SK-N-SH treated with all-trans-retinoic acid at 6 μM for 48 hours (cell line): ENCODE measurements at regions not wholly inside any gene's neighbourhood (a gene's known extent, or its start where the extent isn't known, plus 50 kb on each side); places are given as distances from the start of the nearest gene placed in this dataset.

Source experiments
- ARNTL ChIP-seq: fragments of 450-650 bp; formaldehyde crosslinking; IDR thresholded peaks from 2 replicates; pipeline ENCODE4 v1.5.0; 2020; ENCODE audit warnings: low read depth, mild to moderate bottlenecking, moderate library complexity, borderline replicate concordance
- CSDC2 ChIP-seq: fragments of 250-450 bp; sonication (Bioruptor Pico); IDR thresholded peaks from 2 replicates; pipeline ENCODE4 v1.5.0; 2020; ENCODE audit warnings: mild to moderate bottlenecking, moderate library complexity
- CSRNP3 ChIP-seq: fragments of 250-450 bp; sonication (Bioruptor Pico); IDR thresholded peaks from 2 replicates; pipeline ENCODE4 v1.5.1; 2021; ENCODE audit warnings: mild to moderate bottlenecking, moderate library complexity
- ESRRG ChIP-seq: fragments of 250-450 bp; sonication (Bioruptor Pico); IDR thresholded peaks from 2 replicates; pipeline ENCODE4 v1.6.1; 2021; ENCODE audit warnings: mild to moderate bottlenecking
- PPARA ChIP-seq: fragments of 250-450 bp; sonication (Bioruptor Pico); IDR thresholded peaks from 2 replicates; pipeline ENCODE4 v1.5.0; 2020; ENCODE audit warnings: mild to moderate bottlenecking, borderline replicate concordance
- RARB ChIP-seq: fragments of 250-450 bp; sonication (Bioruptor Pico); IDR thresholded peaks from 2 replicates; pipeline ENCODE4 v1.8.0; 2021; ENCODE audit warnings: mild to moderate bottlenecking, moderate library complexity
- SNAI2 ChIP-seq: fragments of 250-450 bp; sonication (Bioruptor Pico); IDR thresholded peaks from 2 replicates; pipeline ENCODE4 v1.5.0; 2020; ENCODE audit warnings: mild to moderate bottlenecking, moderate library complexity
- TCF4 ChIP-seq: fragments of 250-450 bp; sonication (Bioruptor Pico); IDR thresholded peaks from 2 replicates; pipeline ENCODE4 v1.8.0; 2021; ENCODE audit warnings: mild to moderate bottlenecking, moderate library complexity, borderline replicate concordance
- TOX ChIP-seq: fragments of 250-450 bp; sonication (Bioruptor Pico); IDR thresholded peaks from 2 replicates; pipeline ENCODE4 v1.8.0; 2021; ENCODE audit warnings: mild to moderate bottlenecking, moderate library complexity, borderline replicate concordance
- ZFP3 ChIP-seq: fragments of 250-450 bp; sonication (Bioruptor Pico); IDR thresholded peaks from 2 replicates; pipeline ENCODE4 v1.5.0; 2020; ENCODE audit warnings: mild to moderate bottlenecking, moderate library complexity
- ZFP30 ChIP-seq: fragments of 450-650 bp; formaldehyde crosslinking; IDR thresholded peaks from 2 replicates; pipeline ENCODE4 v1.5.0; 2022; ENCODE audit warnings: mild to moderate bottlenecking, moderate library complexity
- ZNF70 ChIP-seq: fragments of 450-650 bp; formaldehyde crosslinking; IDR thresholded peaks from 2 replicates; pipeline ENCODE4 v1.5.0; 2020; ENCODE audit warnings: mild to moderate bottlenecking, moderate library complexity
- TF ChIP-seq, protein P1 (sequence below): fragments of 250-450 bp; sonication (Bioruptor Pico); IDR thresholded peaks from 2 replicates; pipeline ENCODE4 v1.8.0; 2020; ENCODE audit warnings: mild to moderate bottlenecking, moderate library complexity, borderline replicate concordance

DNA sequence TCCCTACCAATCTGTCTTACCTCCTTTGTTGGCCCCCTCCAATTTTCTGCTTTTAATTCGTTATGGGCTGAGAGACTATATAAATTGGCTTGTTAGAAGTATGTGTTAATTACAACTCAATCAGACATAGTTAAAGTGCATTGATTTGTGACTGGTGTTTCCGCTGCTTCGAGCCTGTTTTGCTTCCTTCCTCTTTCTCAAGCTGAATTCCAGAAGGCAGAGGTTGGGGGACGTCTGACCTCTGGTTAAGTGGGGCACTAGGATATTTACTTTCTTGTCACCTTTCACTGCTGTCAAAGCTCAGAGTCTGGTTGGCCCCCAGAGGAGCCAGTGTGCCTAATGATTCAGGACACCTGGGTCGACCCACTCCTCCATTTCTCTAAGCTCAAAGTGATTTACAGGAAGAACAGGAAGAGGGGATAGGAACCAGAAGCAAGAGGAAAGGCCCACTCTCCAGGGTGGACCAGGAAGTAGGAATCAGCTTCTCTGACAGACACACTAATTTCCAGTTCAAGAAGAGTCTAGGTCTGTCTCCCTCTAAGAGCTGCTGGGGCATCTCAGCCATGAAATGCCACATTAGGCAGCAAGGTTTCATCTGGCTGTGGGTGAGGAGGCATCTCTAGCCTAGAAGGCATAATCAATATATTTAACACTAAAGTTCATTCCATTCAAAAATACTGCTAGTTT is 397.2 kb upstream of the NPVF start:
- TF ChIP-seq ZFP30 (CRISPR knock-in tag): no peak
- TF ChIP-seq, protein P1, sequence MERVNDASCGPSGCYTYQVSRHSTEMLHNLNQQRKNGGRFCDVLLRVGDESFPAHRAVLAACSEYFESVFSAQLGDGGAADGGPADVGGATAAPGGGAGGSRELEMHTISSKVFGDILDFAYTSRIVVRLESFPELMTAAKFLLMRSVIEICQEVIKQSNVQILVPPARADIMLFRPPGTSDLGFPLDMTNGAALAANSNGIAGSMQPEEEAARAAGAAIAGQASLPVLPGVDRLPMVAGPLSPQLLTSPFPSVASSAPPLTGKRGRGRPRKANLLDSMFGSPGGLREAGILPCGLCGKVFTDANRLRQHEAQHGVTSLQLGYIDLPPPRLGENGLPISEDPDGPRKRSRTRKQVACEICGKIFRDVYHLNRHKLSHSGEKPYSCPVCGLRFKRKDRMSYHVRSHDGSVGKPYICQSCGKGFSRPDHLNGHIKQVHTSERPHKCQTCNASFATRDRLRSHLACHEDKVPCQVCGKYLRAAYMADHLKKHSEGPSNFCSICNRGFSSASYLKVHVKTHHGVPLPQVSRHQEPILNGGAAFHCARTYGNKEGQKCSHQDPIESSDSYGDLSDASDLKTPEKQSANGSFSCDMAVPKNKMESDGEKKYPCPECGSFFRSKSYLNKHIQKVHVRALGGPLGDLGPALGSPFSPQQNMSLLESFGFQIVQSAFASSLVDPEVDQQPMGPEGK (CRISPR knock-in tag): no peak
- TF ChIP-seq SNAI2 (CRISPR knock-in tag): no peak
- no peak for TF ChIP-seq CSDC2 (CRISPR knock-in tag)
- no peak for TF ChIP-seq ZFP3 (CRISPR knock-in tag)
- no peak for TF ChIP-seq RARB (CRISPR knock-in tag)
- TF ChIP-seq CSRNP3 (CRISPR knock-in tag): no peak
- TF ChIP-seq PPARA (CRISPR knock-in tag): no peak
- TF ChIP-seq TCF4 (CRISPR knock-in tag): no peak
- no peak for TF ChIP-seq ZNF70
- no peak for TF ChIP-seq ESRRG (CRISPR knock-in tag)
- TF ChIP-seq TOX: no peak
- TF ChIP-seq ARNTL: no peak
